Stimulated activated CD4-positive, alpha-beta T cell treated with anti-CD3 and anti-CD28 coated beads, Interleukin-15, amount 100 ng/mL, for 1 hour (primary cell): ENCODE measurements at regions not wholly inside any gene's neighbourhood (a gene's known extent, or its start where the extent isn't known, plus 50 kb on each side); places are given as distances from the start of the nearest gene placed in this dataset.
A peak's percentile ranks its signal among the peaks of the same experiment; 100 is the strongest.
"Not testable (repeated sequence)": the region's sequence is repeated elsewhere in the genome, so short reads cannot be mapped to it uniquely, and the experiment has no call there.

Experiments used
- DNase-seq, 2 donors: peaks; one replicate each; pipeline ENCODE4 v3.0.0-alpha.2; 2020; ENCODE audit warnings: low read depth in 1 of 2, low spot score in 1 of 2

GRCh38 chr9:21533597-21533996 lies 51.5 kb upstream of the IFNE start:
- DNase-seq, result no peak

- DNase-seq, result no peak
Measured at GRCh38 chr9:21535396-21535795, 53.3 kb upstream of the IFNE start.

- DNase-seq, result no peak
Measured at GRCh38 chr9:21542787-21543186, 60.7 kb upstream of the IFNE start.

DNA sequence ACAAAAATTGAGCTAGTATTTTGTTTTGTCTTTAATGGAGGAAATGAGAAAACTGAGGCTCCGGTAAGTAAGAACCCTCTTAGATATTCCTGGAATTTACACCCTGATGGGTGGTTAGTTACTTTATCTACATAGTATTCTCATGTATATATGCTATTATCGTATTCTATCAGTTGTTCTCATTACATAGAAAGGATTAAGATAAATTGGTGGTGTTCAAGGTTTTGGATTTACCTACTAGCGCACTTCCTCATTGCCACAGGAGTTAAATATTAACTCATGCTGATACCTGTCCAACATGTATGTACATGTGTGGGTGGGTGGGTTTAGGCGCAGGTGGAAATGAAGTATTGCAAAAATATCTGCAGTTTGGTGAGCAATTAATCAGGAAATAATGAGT lies 61.1 kb upstream of the IFNE start:
- no peak for DNase-seq

- not testable (repeated sequence) for DNase-seq
Measured at GRCh38 chr9:21543816-21544215, 61.7 kb upstream of the IFNE start.

DNA sequence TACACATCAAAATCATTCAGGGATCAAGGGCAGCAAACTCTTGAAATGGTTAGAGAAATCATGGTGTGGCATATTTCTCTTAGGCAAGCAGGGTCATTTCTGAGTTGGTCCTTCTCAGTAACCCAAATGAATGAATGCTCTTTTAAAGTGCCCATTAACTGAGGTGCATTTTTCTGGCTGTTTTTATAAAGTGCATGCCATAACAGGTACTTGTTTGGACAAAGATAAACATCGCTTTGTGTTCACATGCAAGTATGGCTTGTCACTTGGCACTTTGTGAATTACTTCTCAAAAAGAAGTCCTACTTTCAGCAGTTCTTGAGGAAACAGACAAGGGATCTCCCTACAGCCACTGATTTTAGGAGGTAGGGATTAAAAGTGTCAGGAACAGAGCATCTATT lies 64.8 kb upstream of the IFNE start:
- no peak for DNase-seq

GRCh38 chr9:21549251-21549765 lies 67.2 kb upstream of the IFNE start:
- no peak for DNase-seq

- no peak for DNase-seq
Measured at GRCh38 chr9:21549890-21550289, 67.8 kb upstream of the IFNE start.

- DNase-seq, result no peak
Measured at GRCh38 chr9:21550392-21550791, 68.3 kb upstream of the IFNE start.

DNA sequence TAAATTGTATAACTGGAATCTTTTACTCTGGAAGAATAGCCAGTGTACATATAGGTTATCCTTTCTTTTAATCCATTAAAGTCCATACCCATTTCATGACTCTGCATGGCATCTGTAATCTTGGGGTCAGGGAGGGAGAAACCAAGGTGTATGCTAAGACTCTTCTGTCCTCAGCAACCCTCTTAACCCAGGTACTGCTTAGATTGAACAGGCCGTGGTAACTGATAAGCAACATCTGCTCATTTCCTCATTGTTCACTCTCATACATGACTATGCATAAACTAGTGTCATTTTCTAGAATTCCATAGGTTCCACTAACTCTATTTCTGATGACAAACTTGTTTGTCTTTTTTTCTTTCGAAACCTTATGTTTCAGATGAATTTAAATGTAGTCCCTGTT lies 69.3 kb upstream of the IFNE start:
- no peak for DNase-seq

GRCh38 chr9:21552244-21553170 lies 70.4 kb upstream of the IFNE start:
- no peak for DNase-seq

- DNase-seq, result no peak
Measured at GRCh38 chr9:21553441-21553840, 71.3 kb upstream of the IFNE start.

DNA sequence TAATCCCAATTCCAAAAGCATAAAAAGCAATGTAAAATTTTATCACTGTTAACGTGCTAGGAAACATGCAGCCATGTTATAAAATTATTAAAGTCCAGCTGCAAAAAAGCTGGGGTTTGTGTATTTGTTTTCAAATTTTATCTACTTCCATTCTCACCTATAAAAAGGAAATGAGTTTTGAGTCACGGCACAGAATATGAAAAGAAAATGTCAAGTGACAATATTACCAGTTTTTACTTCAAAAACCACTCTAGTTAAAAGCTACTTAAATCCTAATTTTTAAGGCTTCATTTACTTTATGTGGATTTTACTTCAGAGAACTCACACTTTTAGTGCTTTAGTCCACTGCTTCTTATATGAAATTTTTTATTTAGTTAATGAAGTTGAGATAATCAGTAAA lies 72.7 kb upstream of the IFNE start:
- no peak for DNase-seq

GRCh38 chr9:21555911-21556310 lies 73.8 kb upstream of the IFNE start:
- DNase-seq, result no peak

DNA sequence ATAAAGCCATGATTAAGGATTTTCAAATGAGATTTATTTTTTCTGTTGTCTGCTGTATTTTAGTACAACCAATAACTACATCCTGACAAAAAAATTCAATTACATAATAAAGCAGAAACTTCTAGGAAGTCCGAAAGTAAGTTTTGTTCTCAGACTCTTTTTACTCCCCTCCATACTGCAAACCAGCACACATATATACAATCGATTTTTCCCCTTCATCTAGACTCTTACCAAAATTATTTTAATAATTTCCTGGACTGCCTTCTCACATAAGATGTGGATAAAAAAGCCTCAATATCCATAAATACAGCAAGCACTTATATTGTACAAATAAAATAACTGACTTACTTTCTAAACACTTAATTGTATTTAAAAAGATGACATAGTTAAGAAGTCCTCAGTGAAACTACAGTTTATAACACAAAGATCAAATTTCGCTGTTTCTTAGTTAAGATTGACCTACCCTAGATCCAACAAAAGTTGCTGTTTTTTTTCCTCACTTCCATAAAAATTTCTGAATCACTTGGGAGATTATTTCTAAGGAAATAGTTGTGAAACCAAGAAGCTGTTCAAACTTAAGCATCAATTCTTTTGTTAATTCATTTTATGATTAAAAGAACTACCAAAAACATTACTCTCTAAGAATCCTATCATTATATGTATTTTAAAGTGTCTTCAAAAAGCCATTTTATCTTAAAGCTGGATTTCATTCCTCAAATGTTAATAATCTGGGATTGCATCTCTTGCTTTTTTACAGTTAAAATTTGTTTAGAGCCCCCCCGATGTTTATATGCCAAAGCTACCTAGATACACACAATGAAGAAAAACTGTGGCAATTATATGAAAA lies 74.7 kb upstream of the IFNE start:
- no peak for DNase-seq

DNA sequence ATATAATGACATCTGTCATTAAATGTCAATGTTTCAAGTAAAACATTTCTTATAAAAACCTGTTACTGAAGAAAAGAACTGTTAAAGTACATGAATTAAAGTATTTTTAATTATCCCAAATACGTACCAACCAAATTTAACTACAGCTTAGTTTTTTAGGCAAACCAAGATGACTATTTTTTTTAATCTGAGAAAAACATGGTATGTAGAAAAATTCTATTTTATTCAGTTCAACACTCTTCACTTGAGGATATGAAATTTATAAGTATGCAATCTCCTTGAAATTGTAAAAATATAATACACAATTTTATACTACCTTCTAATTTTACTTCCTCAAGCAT lies 75.3 kb upstream of the IFNE start:
- no peak for DNase-seq

- DNase-seq, result no peak
Measured at GRCh38 chr9:21558079-21558478, 76.0 kb upstream of the IFNE start.

GRCh38 chr9:21558615-21559401 lies 76.7 kb upstream of the IFNE start:
- DNase-seq, result no peak

- DNase-seq, result peak; percentile 17 to 47
Measured at GRCh38 chr9:21559402-21560280, 77.5 kb upstream of the IFNE start.

DNA sequence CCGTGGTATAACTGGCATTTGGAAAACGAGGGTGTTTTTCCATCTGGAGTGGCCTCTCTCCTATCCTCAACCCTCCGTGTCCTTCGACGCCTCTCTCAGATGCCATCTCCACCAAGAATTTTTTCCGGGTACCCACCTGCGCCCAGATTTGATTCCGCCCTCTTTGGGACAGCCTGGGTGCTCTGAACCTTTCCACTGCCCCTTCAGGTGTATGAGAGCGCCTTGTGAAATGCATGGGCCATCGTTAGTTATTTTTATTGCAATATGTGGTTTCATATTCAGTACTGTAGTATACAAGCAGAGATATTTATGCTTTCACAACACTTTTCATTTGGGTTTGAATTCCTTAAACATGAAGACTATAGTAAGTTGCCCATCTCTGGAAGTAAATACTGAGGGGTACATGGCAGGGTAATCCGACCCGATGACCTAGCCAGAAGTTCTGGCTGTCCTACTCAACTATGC lies 78.2 kb upstream of the IFNE start:
- no peak for DNase-seq
